ENCODE measurements at regions not wholly inside any gene's neighbourhood (a gene's known extent, or its start where the extent isn't known, plus 50 kb on each side); places are given as distances from the start of the nearest gene placed in this dataset.

GRCh38 chrX:113634565-113634964, 793.9 kb upstream of the AMOT start:
- H3K79me2 ChIP-seq (ENCODE audit: insufficient read depth, low read length): no peaks in the 10 kb centered on the region
- H3K4me2 ChIP-seq (ENCODE audit: insufficient read depth, low read length): no peak overlapping the region
- DNase-seq (no peak), ATAC-seq (ENCODE audit: insufficient read depth, low read depth) (no peak)
- H3K4me1 ChIP-seq (ENCODE audit: insufficient read depth, low read length): no peaks in the 10 kb centered on the region
- no peaks in the 10 kb centered on the region for H3K27me3 ChIP-seq (ENCODE audit: insufficient read depth, low read length, poor library complexity)
- no peak overlapping the region for H3K27ac ChIP-seq (ENCODE audit: low read length)
- H3K36me3 ChIP-seq (ENCODE audit: insufficient read depth, low read length): no peaks in the 10 kb centered on the region
- no peak overlapping the region for H3K9ac ChIP-seq (ENCODE audit: low read depth, low read length)
- no peaks in the 10 kb centered on the region for H4K20me1 ChIP-seq (ENCODE audit: insufficient read depth, low read length)
- no peak for TF ChIP-seq CTCF (IDR thresholded peaks at IDR 0.05; ENCODE audit: borderline replicate concordance, extremely low read depth, low read length, poor library complexity, severe bottlenecking)
- TF ChIP-seq EZH2 (IDR thresholded peaks at IDR 0.05; ENCODE audit: borderline replicate concordance, low read depth, low read length, severe bottlenecking): no peak
- H2AFZ ChIP-seq (ENCODE audit: low read depth, low read length): no peak overlapping the region
- no peak overlapping the region for H3K4me3 ChIP-seq (ENCODE audit: low read depth in 1 of 2, low read length in 2 of 2)
- no peaks in the 10 kb centered on the region for H3K9me3 ChIP-seq (ENCODE audit: insufficient read depth, low read length, severe bottlenecking)

GRCh38 chrX:113629326-113629725, 788.7 kb upstream of the AMOT start:
- H3K27ac ChIP-seq (ENCODE audit: low read length): no peak overlapping the region
- no peak overlapping the region for H3K4me3 ChIP-seq (ENCODE audit: low read depth in 1 of 2, low read length in 2 of 2)
- DNase-seq (no peak), ATAC-seq (ENCODE audit: insufficient read depth, low read depth) (no peak)
- H2AFZ ChIP-seq (ENCODE audit: low read depth, low read length): no peak overlapping the region
- H3K9ac ChIP-seq (ENCODE audit: low read depth, low read length): no peak overlapping the region
- no peak overlapping the region for H3K4me2 ChIP-seq (ENCODE audit: insufficient read depth, low read length)
- H3K79me2 ChIP-seq (ENCODE audit: insufficient read depth, low read length): no peaks in the 10 kb centered on the region
- H4K20me1 ChIP-seq (ENCODE audit: insufficient read depth, low read length): no peaks in the 10 kb centered on the region
- H3K9me3 ChIP-seq (ENCODE audit: insufficient read depth, low read length, severe bottlenecking): no peaks in the 10 kb centered on the region
- TF ChIP-seq CTCF (IDR thresholded peaks at IDR 0.05; ENCODE audit: borderline replicate concordance, extremely low read depth, low read length, poor library complexity, severe bottlenecking) (no peak), EZH2 (IDR thresholded peaks at IDR 0.05; ENCODE audit: borderline replicate concordance, low read depth, low read length, severe bottlenecking) (no peak)
- H3K36me3 ChIP-seq (ENCODE audit: insufficient read depth, low read length): no peaks in the 10 kb centered on the region
- H3K4me1 ChIP-seq (ENCODE audit: insufficient read depth, low read length): no peaks in the 10 kb centered on the region
- no peaks in the 10 kb centered on the region for H3K27me3 ChIP-seq (ENCODE audit: insufficient read depth, low read length, poor library complexity)

DNA sequence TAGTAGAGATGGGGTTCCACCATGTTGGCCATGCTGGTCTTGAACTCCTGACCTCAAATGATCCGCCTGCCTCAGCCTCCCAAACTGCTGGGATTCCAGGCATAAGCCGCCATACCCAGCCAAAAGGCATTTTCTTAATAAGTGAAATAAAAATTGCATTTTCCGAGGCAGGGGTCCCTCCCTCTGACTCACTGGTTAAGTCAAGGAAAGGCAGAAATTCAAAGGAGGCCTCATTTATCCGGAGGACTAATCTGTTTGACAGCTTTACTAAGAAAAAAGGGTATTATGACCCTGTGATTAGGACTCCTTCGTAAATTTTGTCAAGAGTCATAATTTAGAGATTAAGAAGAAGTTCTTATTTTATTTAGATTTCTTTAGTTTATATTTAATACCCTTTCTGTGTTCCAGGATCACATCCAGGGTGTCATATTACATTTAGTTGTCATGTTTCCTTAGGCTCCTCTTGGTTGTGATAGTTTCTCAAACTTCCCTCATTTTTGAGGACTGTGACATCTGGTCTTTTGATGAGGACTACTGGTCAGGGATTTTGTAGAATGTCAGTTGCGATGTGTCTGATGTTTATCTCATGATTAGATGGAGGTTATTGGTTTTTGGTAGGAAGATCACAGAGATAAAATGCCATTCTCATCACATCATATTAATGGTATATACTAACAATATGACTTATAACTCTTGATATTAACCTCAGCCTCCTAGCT, 753.7 kb upstream of the AMOT start:
- Histone ChIP-seq H3K9me3 (ENCODE audit: insufficient read depth, low read length, severe bottlenecking) (no peaks in the 10 kb centered on the region), H4K20me1 (ENCODE audit: insufficient read depth, low read length) (no peaks in the 10 kb centered on the region), H3K4me2 (ENCODE audit: insufficient read depth, low read length) (no peak overlapping the region), H3K36me3 (ENCODE audit: insufficient read depth, low read length) (no peaks in the 10 kb centered on the region), H3K9ac (ENCODE audit: low read depth, low read length) (no peak overlapping the region), H3K27ac (ENCODE audit: low read length) (no peak overlapping the region), H3K4me3 (ENCODE audit: low read depth in 1 of 2, low read length in 2 of 2) (no peak overlapping the region), H3K27me3 (ENCODE audit: insufficient read depth, low read length, poor library complexity) (no peaks in the 10 kb centered on the region), H3K4me1 (ENCODE audit: insufficient read depth, low read length) (peaks cover 10% of the 10 kb centered on the region; the same call in 1 of the 2 replicates), H3K79me2 (ENCODE audit: insufficient read depth, low read length) (no peaks in the 10 kb centered on the region), H2AFZ (ENCODE audit: low read depth, low read length) (no peak overlapping the region)
- ATAC-seq (ENCODE audit: insufficient read depth, low read depth) (no peak), DNase-seq (no peak)
- TF ChIP-seq CTCF (IDR thresholded peaks at IDR 0.05; ENCODE audit: borderline replicate concordance, extremely low read depth, low read length, poor library complexity, severe bottlenecking) (no peak), EZH2 (IDR thresholded peaks at IDR 0.05; ENCODE audit: borderline replicate concordance, low read depth, low read length, severe bottlenecking) (no peak)

Data from DND-41 (cell line).